Upper lobe of left lung (tissue), 4 donors: ENCODE measurements at regions not wholly inside any gene's neighbourhood (a gene's known extent, or its start where the extent isn't known, plus 50 kb on each side); places are given as distances from the start of the nearest gene placed in this dataset.

Experiments used
- CTCF ChIP-seq, 6 experiments: fragments of 450-650 bp in 4 of 6; fragments of 200-600 bp in 2 of 6; sonication (generic) in 2 of 6; IDR thresholded peaks; one replicate each; pipeline ENCODE4 v1.5.1; 2016 to 2019; ENCODE audit warnings: antibody characterized with exemption in 6 of 6
- EP300 ChIP-seq, 4 donors: sonication (generic); formaldehyde crosslinking; IDR thresholded peaks; one replicate each; pipeline ENCODE4 v1.5.1; 2017; ENCODE audit warnings: antibody characterized with exemption in 4 of 4, control low read depth in 2 of 4
- POLR2A ChIP-seq, 4 donors: fragments of 450-650 bp; IDR thresholded peaks; one replicate each; pipeline ENCODE4 v1.5.1; 2016 to 2017; ENCODE audit warnings: antibody characterized with exemption in 4 of 4, mild to moderate bottlenecking in 2 of 4
- POLR2AphosphoS5 ChIP-seq, 2 donors: sonication (generic); formaldehyde crosslinking; IDR thresholded peaks; one replicate each; pipeline ENCODE4 v1.5.1; 2017; ENCODE audit warnings: antibody characterized with exemption in 2 of 2

DNA sequence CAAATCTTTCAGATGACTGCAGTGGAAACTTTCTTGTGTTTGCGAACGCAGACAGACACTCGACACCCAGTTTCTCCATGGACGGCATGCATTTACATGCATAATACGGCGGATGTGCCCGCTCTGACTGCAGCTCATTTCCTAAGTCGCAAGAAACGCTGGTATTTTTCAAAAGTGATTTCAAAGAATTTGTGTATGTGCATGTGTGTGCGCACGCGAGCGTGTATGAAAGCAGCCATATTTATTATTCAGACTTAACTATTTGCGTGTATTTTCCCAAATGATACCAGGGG lies 436.5 kb upstream of the MGMT start:
- no peak for TF ChIP-seq CTCF (IDR thresholded peaks at IDR 0.05)
- TF ChIP-seq POLR2A (IDR thresholded peaks at IDR 0.05): no peak
- no peak for TF ChIP-seq EP300 (IDR thresholded peaks at IDR 0.05)
- no peak for TF ChIP-seq POLR2AphosphoS5 (IDR thresholded peaks at IDR 0.05)
